Mammary epithelial cell (primary cell): ENCODE measurements at regions not wholly inside any gene's neighbourhood (a gene's known extent, or its start where the extent isn't known, plus 50 kb on each side); places are given as distances from the start of the nearest gene placed in this dataset.

Experiments
- EZH2 ChIP-seq: IDR thresholded peaks from 2 replicates; pipeline ENCODE4 v1.6.1; 2012; ENCODE audit warnings: low read length, inconsistent platforms, borderline replicate concordance
- TF ChIP-seq, protein P1 (sequence below), 2 donors: IDR thresholded peaks in 1 of 2; conservative IDR thresholded peaks in 1 of 2; 2 replicates each; pipeline ENCODE4 v1.5.1; 2011 to 2012; ENCODE audit warnings: inconsistent platforms in 2 of 2, low read length in 2 of 2, mild to moderate bottlenecking in 2 of 2, control low read depth in 1 of 2, low read depth in 1 of 2; ENCODE audit not compliant: insufficient read depth in 1 of 2; ENCODE audit errors: extremely low read depth in 1 of 2

DNA sequence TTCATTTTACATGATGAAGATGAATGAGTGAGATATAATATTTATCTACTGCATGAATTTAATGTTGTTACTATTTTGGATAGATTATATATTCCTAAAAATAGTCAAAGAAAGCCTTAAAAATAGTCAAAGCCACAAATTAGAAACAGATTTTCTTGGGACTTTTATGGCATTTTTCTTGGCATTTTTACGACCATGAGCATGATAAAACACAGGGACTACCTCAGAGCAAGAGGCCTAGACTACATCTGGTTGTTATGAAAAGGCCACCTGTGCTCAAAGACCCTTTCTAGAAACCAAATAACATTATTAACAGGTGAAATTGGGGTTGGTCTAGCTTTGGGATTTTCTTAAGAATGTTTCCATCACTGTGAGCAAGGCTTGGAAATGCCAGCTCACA is 281.0 kb downstream of the OXSM start:
- TF ChIP-seq, protein P1, sequence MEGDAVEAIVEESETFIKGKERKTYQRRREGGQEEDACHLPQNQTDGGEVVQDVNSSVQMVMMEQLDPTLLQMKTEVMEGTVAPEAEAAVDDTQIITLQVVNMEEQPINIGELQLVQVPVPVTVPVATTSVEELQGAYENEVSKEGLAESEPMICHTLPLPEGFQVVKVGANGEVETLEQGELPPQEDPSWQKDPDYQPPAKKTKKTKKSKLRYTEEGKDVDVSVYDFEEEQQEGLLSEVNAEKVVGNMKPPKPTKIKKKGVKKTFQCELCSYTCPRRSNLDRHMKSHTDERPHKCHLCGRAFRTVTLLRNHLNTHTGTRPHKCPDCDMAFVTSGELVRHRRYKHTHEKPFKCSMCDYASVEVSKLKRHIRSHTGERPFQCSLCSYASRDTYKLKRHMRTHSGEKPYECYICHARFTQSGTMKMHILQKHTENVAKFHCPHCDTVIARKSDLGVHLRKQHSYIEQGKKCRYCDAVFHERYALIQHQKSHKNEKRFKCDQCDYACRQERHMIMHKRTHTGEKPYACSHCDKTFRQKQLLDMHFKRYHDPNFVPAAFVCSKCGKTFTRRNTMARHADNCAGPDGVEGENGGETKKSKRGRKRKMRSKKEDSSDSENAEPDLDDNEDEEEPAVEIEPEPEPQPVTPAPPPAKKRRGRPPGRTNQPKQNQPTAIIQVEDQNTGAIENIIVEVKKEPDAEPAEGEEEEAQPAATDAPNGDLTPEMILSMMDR (conservative IDR thresholded peaks at IDR 0.05 in 1 of 2, IDR thresholded peaks at IDR 0.05 in 1 of 2; ENCODE audit: extremely low read depth in 1 of 2, insufficient read depth in 1 of 2, low read depth in 1 of 2, low read length in 2 of 2): no peak
- TF ChIP-seq EZH2: no peak
